AG04450 (cell line): ENCODE measurements at regions not wholly inside any gene's neighbourhood (a gene's known extent, or its start where the extent isn't known, plus 50 kb on each side); places are given as distances from the start of the nearest gene placed in this dataset.

ENCODE experiments used
- CTCF ChIA-PET: fragments of 300-600, 350-600 bp; formaldehyde crosslinking; extraction: SDS; loops from one replicate; lab custom pipeline; 2022; ENCODE audit warnings: antibody characterized with exemption, inconsistent platforms; lab: Charles Lee
- POLR2A ChIA-PET: fragments of 350-600 bp; formaldehyde crosslinking; extraction: SDS; loops from one replicate; lab custom pipeline; 2021; ENCODE audit warnings: antibody characterized with exemption, inconsistent platforms; lab: Yijun Ruan, JAX
- DNase-seq: peaks from one replicate; pipeline ENCODE4 v3.0.0-alpha.2; 2011; ENCODE audit warnings: low read depth, low spot score
- H3K27ac ChIP-seq: one replicate; pipeline ENCODE4 v1.5.1; 2012; ENCODE audit warnings: low read depth, low read length, control low read depth
- H3K27me3 ChIP-seq: one replicate; pipeline ENCODE4 v1.6.0; 2012; ENCODE audit warnings: low read length; ENCODE audit not compliant: control insufficient read depth, insufficient read depth
- H3K4me3 ChIP-seq: 2 replicates; pipeline ENCODE4 v1.5.1; 2011; ENCODE audit warnings: mild to moderate bottlenecking, low read depth, low read length, control low read depth
- H3K9me3 ChIP-seq: 2 replicates; pipeline ENCODE4 v1.5.1; 2012; ENCODE audit warnings: low read length; ENCODE audit not compliant: control insufficient read depth, insufficient read depth
- TF ChIP-seq, protein P1 (sequence below): IDR thresholded peaks from 2 replicates; pipeline ENCODE4 v1.5.1; 2011; ENCODE audit warnings: low read depth, low read length, control low read depth, inconsistent platforms

DNA sequence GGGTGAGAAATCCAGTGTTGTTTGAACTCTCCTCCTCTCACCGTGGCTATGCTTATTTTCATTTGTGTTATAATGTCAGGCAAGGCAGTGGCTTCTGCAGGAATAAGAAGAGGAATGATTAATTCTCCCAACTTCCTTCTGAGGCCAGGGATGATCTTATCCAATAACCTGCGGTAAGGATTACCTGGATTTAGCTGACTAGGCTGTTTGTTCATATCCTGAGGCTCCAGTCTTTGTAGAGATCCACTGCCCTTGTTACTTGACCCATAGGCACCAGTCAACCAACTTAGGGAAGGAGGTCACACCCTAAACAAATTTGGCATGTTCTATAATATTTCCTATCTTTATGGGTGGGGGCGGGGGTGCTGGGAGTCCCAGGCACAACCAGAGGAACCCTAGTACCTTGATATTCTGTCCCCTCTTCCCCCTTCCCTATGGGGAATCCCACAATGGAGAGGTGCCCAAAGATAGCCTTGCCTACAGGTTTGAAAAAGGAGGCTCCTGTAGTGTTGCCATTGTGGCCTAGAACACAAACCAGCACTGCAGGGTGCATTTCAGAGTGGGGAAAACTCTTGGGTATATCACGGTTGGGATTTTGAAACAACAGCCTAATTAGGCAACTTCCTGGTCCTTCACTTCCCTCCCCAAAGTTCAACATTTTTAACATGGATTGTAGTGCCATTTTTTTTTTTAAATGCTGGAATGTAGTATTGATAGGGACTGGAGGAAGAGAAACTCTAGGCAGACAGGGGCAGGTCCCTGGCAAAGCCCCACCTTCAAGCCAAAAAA is 977.5 kb upstream of the SPRY2 start:
- no peak for DNase-seq
- TF ChIP-seq, protein P1, sequence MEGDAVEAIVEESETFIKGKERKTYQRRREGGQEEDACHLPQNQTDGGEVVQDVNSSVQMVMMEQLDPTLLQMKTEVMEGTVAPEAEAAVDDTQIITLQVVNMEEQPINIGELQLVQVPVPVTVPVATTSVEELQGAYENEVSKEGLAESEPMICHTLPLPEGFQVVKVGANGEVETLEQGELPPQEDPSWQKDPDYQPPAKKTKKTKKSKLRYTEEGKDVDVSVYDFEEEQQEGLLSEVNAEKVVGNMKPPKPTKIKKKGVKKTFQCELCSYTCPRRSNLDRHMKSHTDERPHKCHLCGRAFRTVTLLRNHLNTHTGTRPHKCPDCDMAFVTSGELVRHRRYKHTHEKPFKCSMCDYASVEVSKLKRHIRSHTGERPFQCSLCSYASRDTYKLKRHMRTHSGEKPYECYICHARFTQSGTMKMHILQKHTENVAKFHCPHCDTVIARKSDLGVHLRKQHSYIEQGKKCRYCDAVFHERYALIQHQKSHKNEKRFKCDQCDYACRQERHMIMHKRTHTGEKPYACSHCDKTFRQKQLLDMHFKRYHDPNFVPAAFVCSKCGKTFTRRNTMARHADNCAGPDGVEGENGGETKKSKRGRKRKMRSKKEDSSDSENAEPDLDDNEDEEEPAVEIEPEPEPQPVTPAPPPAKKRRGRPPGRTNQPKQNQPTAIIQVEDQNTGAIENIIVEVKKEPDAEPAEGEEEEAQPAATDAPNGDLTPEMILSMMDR: no peak
- Histone ChIP-seq H3K27me3 (no peaks in the 10 kb centered on the region), H3K9me3 (peaks cover 20% of the 10 kb centered on the region), H3K27ac (no peak overlapping the region), H3K4me3 (no peak overlapping the region)
- ChIA-PET CTCF (no interaction called here), POLR2A (no interaction called here)

DNA sequence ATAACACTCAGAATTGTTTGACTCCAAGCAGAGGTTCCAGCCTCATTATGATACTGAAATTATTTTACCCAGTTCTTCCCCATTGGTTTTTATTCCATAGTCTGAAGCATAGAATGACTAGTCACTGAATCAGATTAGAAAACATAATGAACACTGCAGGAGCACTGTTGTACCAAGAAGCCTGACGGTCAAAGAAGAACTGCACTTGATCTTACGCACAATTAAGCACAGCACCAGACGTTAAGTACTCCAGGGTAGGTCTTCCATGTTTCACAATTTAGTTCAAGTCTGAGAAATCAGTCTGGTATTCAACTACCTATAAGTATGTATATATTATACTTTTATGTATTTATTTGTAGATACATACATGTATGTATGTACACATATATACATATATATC is 973.5 kb upstream of the SPRY2 start:
- H3K9me3 ChIP-seq: peaks cover 7% of the 10 kb centered on the region
- H3K4me3 ChIP-seq: no peak overlapping the region
- H3K27ac ChIP-seq: no peak overlapping the region
- no peaks in the 10 kb centered on the region for H3K27me3 ChIP-seq
- TF ChIP-seq, protein P1: no peak
- no peak for DNase-seq
- POLR2A ChIA-PET: no interaction called here
- CTCF ChIA-PET: no interaction called here

DNA sequence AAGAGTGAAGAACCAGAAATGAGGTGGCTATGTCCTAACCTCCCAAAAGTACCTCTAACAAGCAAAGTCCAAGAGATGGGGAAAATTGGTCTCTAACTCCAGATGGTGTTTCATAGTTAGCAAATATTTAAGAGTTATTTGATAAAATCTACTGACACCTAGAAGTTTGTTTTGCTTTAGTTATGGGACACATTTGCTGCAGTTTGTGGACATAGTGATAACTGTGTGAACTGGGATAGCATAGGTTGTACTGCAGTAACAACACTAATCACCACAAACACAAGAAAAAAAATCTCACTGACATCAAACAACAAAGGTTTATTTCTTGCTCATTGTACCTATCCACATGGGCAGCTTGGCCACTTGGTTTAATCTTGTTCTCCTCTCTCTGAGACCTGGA is 965.0 kb upstream of the SPRY2 start:
- POLR2A ChIA-PET: no interaction called here
- Histone ChIP-seq H3K27ac (no peak overlapping the region), H3K9me3 (0 out of 2 replicates have a peak, but pooled peaks cover 3% of the 10 kb centered on the region), H3K27me3 (no peaks in the 10 kb centered on the region), H3K4me3 (no peak overlapping the region)
- DNase-seq: no peak
- TF ChIP-seq, protein P1: no peak
- CTCF ChIA-PET: no interaction called here

DNA sequence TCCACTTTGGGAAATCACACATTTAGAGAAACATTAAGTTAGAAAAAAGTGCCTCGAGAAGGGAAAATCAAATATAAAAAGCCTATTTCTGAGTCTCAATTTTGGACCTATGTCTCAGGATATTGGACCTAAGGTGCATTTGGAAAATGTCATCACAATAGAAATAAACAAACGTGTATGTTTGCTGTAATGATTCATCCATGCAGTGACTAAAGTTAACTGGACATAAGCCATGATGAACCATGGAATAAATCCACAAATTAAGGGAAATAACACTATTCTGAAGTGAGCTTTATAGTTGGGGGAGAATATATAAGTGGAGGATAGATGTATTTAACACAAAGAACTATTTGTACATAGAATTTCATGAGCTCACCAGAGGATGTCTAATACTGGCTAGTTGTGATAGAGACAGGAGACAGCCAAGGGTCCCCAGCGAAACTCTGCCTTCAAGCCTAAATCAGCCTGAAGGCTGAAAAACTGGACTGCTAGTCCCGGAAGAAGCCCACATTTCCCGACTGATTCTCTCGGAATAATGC is 963.3 kb upstream of the SPRY2 start:
- ChIA-PET POLR2A (no interaction called here), CTCF (no interaction called here)
- TF ChIP-seq, protein P1: no peak

DNA sequence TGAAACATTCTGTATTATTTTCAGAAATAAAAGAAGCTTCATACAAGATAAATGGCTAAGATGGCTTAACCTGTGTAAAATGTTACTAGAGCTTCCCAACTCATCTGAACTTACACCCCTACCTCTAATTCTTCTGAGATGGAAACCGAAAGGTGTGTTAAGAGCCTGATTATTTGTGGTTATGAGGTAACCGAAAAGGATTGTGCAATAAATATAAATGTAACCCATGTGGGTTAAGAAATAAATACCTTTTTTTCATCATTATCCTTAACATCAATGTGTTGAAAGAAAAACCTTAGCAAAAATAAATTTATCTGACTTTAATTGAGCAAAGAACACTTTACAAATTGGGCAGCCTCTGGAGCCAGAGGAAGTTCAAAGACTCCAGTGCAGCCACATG is 961.8 kb upstream of the SPRY2 start:
- H3K27ac ChIP-seq: no peak overlapping the region
- ChIA-PET CTCF (no interaction called here), POLR2A (no interaction called here)
- H3K27me3 ChIP-seq: no peaks in the 10 kb centered on the region
- no peak for DNase-seq
- TF ChIP-seq, protein P1: no peak
- H3K9me3 ChIP-seq: peaks cover 3% of the 10 kb centered on the region; the same call in 1 of the 2 replicates
- no peak overlapping the region for H3K4me3 ChIP-seq

More for the DNA sequence above, 963.3 kb upstream of the SPRY2 start:
- no peaks in the 10 kb centered on the region for H3K27me3 ChIP-seq
- no peak for DNase-seq
- peaks cover 3% of the 10 kb centered on the region; the same call in 1 of the 2 replicates for H3K9me3 ChIP-seq
- H3K4me3 ChIP-seq: no peak overlapping the region
- no peak overlapping the region for H3K27ac ChIP-seq
